SU-DHL-6 (cell line): ENCODE measurements at regions not wholly inside any gene's neighbourhood (a gene's known extent, or its start where the extent isn't known, plus 50 kb on each side); places are given as distances from the start of the nearest gene placed in this dataset.

Experiments
- H2AFZ ChIP-seq: fragments of 200-600 bp; sonication (generic); 2 replicates; pipeline ENCODE4 v1.6.1; 2014; ENCODE audit warnings: low read depth, mild to moderate bottlenecking, moderate library complexity, mixed read lengths, antibody characterized with exemption, low read length; ENCODE audit not compliant: severe bottlenecking
- H3F3A ChIP-seq: fragments of 200-600 bp; shearing (Covaris generic); 2 replicates; pipeline ENCODE4 v1.6.0; 2016; ENCODE audit warnings: antibody characterized with exemption, mild to moderate bottlenecking; ENCODE audit not compliant: insufficient read depth
- H3K27ac ChIP-seq: fragments of 200-600 bp; sonication (generic); 2 replicates; pipeline ENCODE4 v1.5.1; 2016; ENCODE audit warnings: low read depth, mild to moderate bottlenecking, low read length, moderate library complexity, mixed read lengths
- H3K27me3 ChIP-seq: fragments of 200-600 bp; sonication (generic), shearing (Covaris generic); 2 replicates; pipeline ENCODE4 v1.6.0; 2014; ENCODE audit warnings: mild to moderate bottlenecking, low read length
- H3K36me3 ChIP-seq: fragments of 200-600 bp; sonication (generic); 2 replicates; pipeline ENCODE4 v1.6.1; 2014; ENCODE audit warnings: mild to moderate bottlenecking, low read length, mixed read lengths
- H3K4me2 ChIP-seq: fragments of 300-600, 200-600 bp; shearing (Covaris generic), sonication (generic); 2 replicates; pipeline ENCODE4 v1.6.0; 2014; ENCODE audit warnings: low read length, low read depth, mild to moderate bottlenecking; ENCODE audit not compliant: poor library complexity, severe bottlenecking
- H3K4me3 ChIP-seq: fragments of 200-600 bp; sonication (generic); 2 replicates; pipeline ENCODE4 v1.5.1; 2014; ENCODE audit warnings: antibody characterized with exemption, low read length, mild to moderate bottlenecking, mixed read lengths; ENCODE audit not compliant: insufficient read depth, poor library complexity, severe bottlenecking
- H3K79me2 ChIP-seq: fragments of 200-600 bp; sonication (generic); 2 replicates; pipeline ENCODE4 v1.6.1; 2014; ENCODE audit warnings: mild to moderate bottlenecking, low read length, moderate library complexity; ENCODE audit not compliant: insufficient read depth
- H3K9ac ChIP-seq: fragments of 200-600 bp; sonication (generic); 2 replicates; pipeline ENCODE4 v1.7.0; 2014; ENCODE audit warnings: mild to moderate bottlenecking, low read length
- H3K9me2 ChIP-seq: fragments of 200-600 bp; sonication (generic); replicated peaks from 2 replicates; pipeline ENCODE4 v1.6.1; 2014; ENCODE audit warnings: low read length; ENCODE audit not compliant: insufficient read depth
- H3K9me3 ChIP-seq: fragments of 200-600 bp; sonication (generic); 2 replicates; pipeline ENCODE4 v1.6.1; 2014; ENCODE audit warnings: low read length, mixed read lengths; ENCODE audit not compliant: insufficient read depth
- H4K20me1 ChIP-seq: fragments of 200-600 bp; sonication (generic); 2 replicates; pipeline ENCODE4 v1.6.1; 2014; ENCODE audit warnings: low read depth, mild to moderate bottlenecking, antibody characterized with exemption, low read length, moderate library complexity, mixed read lengths
- CTCF ChIP-seq: fragments of 200-600 bp; sonication (generic); IDR thresholded peaks from one replicate; pipeline ENCODE4 v1.5.1; 2017; ENCODE audit warnings: antibody characterized with exemption, mild to moderate bottlenecking, low read length, moderate library complexity; ENCODE audit not compliant: insufficient read depth, poor library complexity, severe bottlenecking
- EZH2phosphoT487 ChIP-seq: fragments of 200-600 bp; sonication (generic), shearing (Covaris generic); conservative IDR thresholded peaks from 2 replicates; pipeline ENCODE4 v1.6.1; 2018; ENCODE audit warnings: mild to moderate bottlenecking, antibody characterized with exemption, low read length, moderate library complexity, mixed read lengths

GRCh38 chr2:194096402-194096801 is 1560.6 kb upstream of the SLC39A10 start:
- no peak overlapping the region for H3K27ac ChIP-seq
- no peaks in the 10 kb centered on the region for H3F3A ChIP-seq
- H3K9ac ChIP-seq: no peak overlapping the region
- H3K4me3 ChIP-seq: no peak overlapping the region
- no peak for TF ChIP-seq EZH2phosphoT487
- no peak for TF ChIP-seq CTCF
- H3K9me3 ChIP-seq: no peaks in the 10 kb centered on the region
- no peak overlapping the region for H3K4me2 ChIP-seq
- peak overlapping the region; percentile 7 for H2AFZ ChIP-seq
- no peaks in the 10 kb centered on the region for H3K36me3 ChIP-seq
- no peaks in the 10 kb centered on the region for H3K27me3 ChIP-seq
- no peaks in the 10 kb centered on the region for H3K79me2 ChIP-seq
- H4K20me1 ChIP-seq: no peaks in the 10 kb centered on the region
- no peaks in the 10 kb centered on the region for H3K9me2 ChIP-seq

DNA sequence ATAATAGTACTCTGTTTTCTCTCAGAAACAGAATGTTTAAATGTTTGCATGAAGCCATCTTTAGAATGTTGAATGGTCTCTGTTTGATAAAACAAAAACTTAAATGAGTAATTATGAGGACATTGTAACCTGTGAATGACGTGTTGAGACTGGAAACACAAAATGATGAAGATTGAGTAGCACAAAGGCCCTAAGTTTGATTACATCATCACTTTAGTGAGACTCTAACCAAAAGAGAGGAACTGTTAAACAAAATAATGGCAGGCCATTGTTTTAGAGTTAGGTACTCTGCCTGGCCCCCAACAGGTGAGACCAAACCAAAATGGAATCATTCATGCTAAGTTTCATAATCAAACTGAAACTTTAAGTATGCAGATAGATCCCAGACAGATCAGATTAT is 1561.7 kb upstream of the SLC39A10 start:
- Histone ChIP-seq H3K27me3 (no peaks in the 10 kb centered on the region), H2AFZ (no peak overlapping the region), H3K27ac (no peak overlapping the region), H3K9me3 (no peaks in the 10 kb centered on the region), H3K4me2 (no peak overlapping the region), H3K36me3 (no peaks in the 10 kb centered on the region), H3K79me2 (no peaks in the 10 kb centered on the region), H3K4me3 (no peak overlapping the region), H3F3A (no peaks in the 10 kb centered on the region), H4K20me1 (no peaks in the 10 kb centered on the region), H3K9me2 (no peaks in the 10 kb centered on the region), H3K9ac (no peak overlapping the region)
- TF ChIP-seq EZH2phosphoT487: no peak

DNA sequence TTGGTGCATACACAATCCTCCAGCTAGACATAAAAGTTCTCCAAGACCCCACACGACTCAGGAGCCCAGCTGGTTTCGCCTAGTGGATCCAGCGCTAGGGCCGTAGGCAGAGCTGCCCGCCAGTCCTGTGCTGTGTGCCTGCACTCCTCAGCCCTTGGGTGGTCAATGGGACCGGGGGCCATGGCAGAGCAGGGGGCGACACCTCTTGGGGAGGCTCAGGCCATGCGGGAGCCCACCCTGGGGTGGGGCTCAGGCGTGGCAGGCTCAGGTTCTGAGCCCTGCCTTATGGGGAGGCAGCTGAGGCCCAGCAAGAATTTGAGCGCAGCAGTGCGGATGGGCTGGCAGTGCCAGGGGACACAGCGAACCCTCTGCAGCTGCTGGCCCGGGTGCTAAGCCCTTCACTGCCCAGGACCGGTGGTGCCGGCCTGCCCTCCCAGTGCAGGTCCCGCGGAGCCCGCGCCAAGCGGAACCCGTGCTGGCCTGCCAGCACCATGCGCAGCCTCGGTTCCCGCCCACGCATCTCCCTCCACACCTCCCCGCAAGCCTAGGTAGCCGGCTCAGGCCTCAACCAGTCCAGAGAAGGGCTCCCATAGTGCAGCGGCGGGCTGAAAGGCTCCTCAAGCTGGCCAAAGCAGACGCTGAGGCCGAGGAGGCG is 1566.6 kb upstream of the SLC39A10 start:
- no peaks in the 10 kb centered on the region for H3K9me3 ChIP-seq
- H4K20me1 ChIP-seq: no peaks in the 10 kb centered on the region
- TF ChIP-seq EZH2phosphoT487 (no peak), CTCF (no peak)
- H3K27ac ChIP-seq: no peak overlapping the region
- 0 out of 2 replicates have a peak, but pooled peaks cover 2% of the 10 kb centered on the region for H3F3A ChIP-seq
- no peaks in the 10 kb centered on the region for H3K9me2 ChIP-seq
- H3K27me3 ChIP-seq: no peaks in the 10 kb centered on the region
- H3K4me3 ChIP-seq: no peak overlapping the region
- H3K36me3 ChIP-seq: no peaks in the 10 kb centered on the region
- no peak overlapping the region for H2AFZ ChIP-seq
- no peaks in the 10 kb centered on the region for H3K79me2 ChIP-seq
- H3K4me2 ChIP-seq: no peak overlapping the region
- H3K9ac ChIP-seq: no peak overlapping the region
